PC-3 (cell line): ENCODE measurements at regions not wholly inside any gene's neighbourhood (a gene's known extent, or its start where the extent isn't known, plus 50 kb on each side); places are given as distances from the start of the nearest gene placed in this dataset.

Source experiments
- ATAC-seq: fragments of 200-7000 bp; cut with Tn5 transposase; 2 replicates; pipeline ENCODE4 v1.9.1; 2020; ENCODE audit warnings: mild to moderate bottlenecking, moderate library complexity
- BruUV-seq: library from RNA; stranded (reverse); fragments of 400-500 nt; replicated peaks from 2 replicates; lab custom pipeline; 2021; lab: Mats Ljungman, UMichigan
- CTCF ChIA-PET: fragments of 300-600 bp; sonication (Branson Sonifier 250); formaldehyde crosslinking; loops from one replicate; lab custom pipeline; 2022; ENCODE audit warnings: antibody characterized with exemption; lab: Charles Lee
- POLR2A ChIA-PET: fragments of 300-600 bp; sonication (Branson Sonifier 250); formaldehyde crosslinking; loops from one replicate; lab custom pipeline; 2022; ENCODE audit warnings: antibody characterized with exemption; ENCODE audit not compliant: unreplicated experiment; lab: Charles Lee
- DNase-seq: peaks from one replicate; pipeline ENCODE4 v3.0.0-alpha.2; 2015
- H2AFZ ChIP-seq: fragments of 300-600 bp; sonication (generic); 2 replicates; pipeline ENCODE4 v1.6.0; 2016; ENCODE audit warnings: antibody characterized with exemption, low read length
- H3F3A ChIP-seq: fragments of 300-600 bp; sonication (generic); one replicate; pipeline ENCODE4 v1.6.0; 2017; ENCODE audit warnings: antibody characterized with exemption, low read length, control low read depth, mild to moderate bottlenecking; ENCODE audit not compliant: unreplicated experiment
- H3K27ac ChIP-seq: fragments of 300-600 bp; sonication (generic); 2 replicates; pipeline ENCODE4 v1.5.1; 2016; ENCODE audit warnings: mild to moderate bottlenecking, low read length
- H3K27me3 ChIP-seq: fragments of 300-600 bp; sonication (generic); 2 replicates; pipeline ENCODE4 v1.6.1; 2016; ENCODE audit warnings: low read length, mixed read lengths
- H3K36me3 ChIP-seq: fragments of 300-600 bp; sonication (generic); 2 replicates; pipeline ENCODE4 v1.6.1; 2016; ENCODE audit warnings: low read depth, mixed run types, low read length, mixed read lengths
- H3K4me1 ChIP-seq: fragments of 300-600 bp; sonication (generic); 2 replicates; pipeline ENCODE4 v1.5.1; 2016; ENCODE audit warnings: low read length; ENCODE audit not compliant: insufficient read depth
- H3K4me2 ChIP-seq: fragments of 300-600 bp; sonication (generic); 2 replicates; pipeline ENCODE4 v1.6.0; 2016; ENCODE audit warnings: low read length
- H3K4me3 ChIP-seq: fragments of 300-600 bp; sonication (generic); 2 replicates; pipeline ENCODE4 v1.5.1; 2016; ENCODE audit warnings: mild to moderate bottlenecking, low read length, mixed read lengths
- H3K79me2 ChIP-seq: fragments of 300-600 bp; sonication (generic); 2 replicates; pipeline ENCODE4 v1.6.1; 2017; ENCODE audit warnings: low read length, mixed read lengths
- H3K9ac ChIP-seq: fragments of 300-600 bp; sonication (generic); 2 replicates; pipeline ENCODE4 v1.6.0; 2016; ENCODE audit warnings: mild to moderate bottlenecking, low read length
- H3K9me2 ChIP-seq: fragments of 300-600 bp; sonication (generic); replicated peaks from 2 replicates; pipeline ENCODE4 v1.6.1; 2016; ENCODE audit warnings: mixed run types, low read length, mixed read lengths
- H3K9me3 ChIP-seq: fragments of 300-600 bp; sonication (generic); 2 replicates; pipeline ENCODE4 v1.6.1; 2016; ENCODE audit warnings: low read length, mixed read lengths
- H4K20me1 ChIP-seq: fragments of 300-600 bp; sonication (generic); 2 replicates; pipeline ENCODE4 v1.6.1; 2016; ENCODE audit warnings: low read length, mixed read lengths
- EZH2 ChIP-seq: fragments of 300-600 bp; sonication (generic); IDR thresholded peaks from one replicate; pipeline ENCODE4 v1.6.1; 2017; ENCODE audit warnings: antibody characterized with exemption, mild to moderate bottlenecking, low read length; ENCODE audit not compliant: unreplicated experiment
- EZH2phosphoT487 ChIP-seq: fragments of 300-600 bp; sonication (generic); IDR thresholded peaks from 2 replicates; pipeline ENCODE4 v1.6.1; 2018; ENCODE audit warnings: mild to moderate bottlenecking, antibody characterized with exemption, low read length, borderline replicate concordance
- intact Hi-C: fragments of 100-400 bp; cut with micrococcal nuclease; formaldehyde crosslinking; loops from 2 replicates; pipeline ENCODE4 v1.9.0; 2023
- TF ChIP-seq, protein P1 (sequence below): fragments of 300-600 bp; sonication (generic); conservative IDR thresholded peaks from 2 replicates; pipeline ENCODE4 v1.5.1; 2017; ENCODE audit warnings: antibody characterized with exemption, low read depth, mild to moderate bottlenecking, low read length

DNA sequence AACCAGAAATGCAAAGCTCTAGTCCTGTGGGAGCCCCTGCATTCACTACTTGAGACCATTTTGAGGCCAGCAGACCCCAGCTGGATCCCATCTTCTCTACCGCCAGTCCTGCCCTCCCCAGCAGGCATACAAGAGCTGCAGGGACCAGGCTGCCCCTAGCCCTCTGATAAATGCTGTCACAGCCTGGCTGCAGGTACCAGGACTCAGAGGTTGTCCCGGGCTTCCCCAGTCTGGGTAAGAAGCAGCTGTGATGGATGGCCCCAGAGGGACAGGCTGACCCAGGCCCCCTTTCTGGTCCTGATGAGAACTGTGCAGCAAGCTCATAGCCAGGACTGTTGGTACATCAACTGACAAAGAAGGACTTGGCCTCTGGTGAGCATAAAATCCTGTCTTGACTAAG is 132.9 kb upstream of the APCDD1 start:
- CTCF ChIA-PET: interaction anchor here (0.7 kb wide), 1 partner anchor 263 kb away, joined by 3 read pairs; no protein-coding TSS in a partner anchor
- BruUV-seq: no TSS peak
- peaks cover 63% of the 10 kb centered on the region for H3K27me3 ChIP-seq
- no peak overlapping the region for H3K4me2 ChIP-seq
- POLR2A ChIA-PET: no interaction called here
- no peak overlapping the region for H3K4me3 ChIP-seq
- H4K20me1 ChIP-seq: no peaks in the 10 kb centered on the region
- H3K27ac ChIP-seq: no peak overlapping the region
- no peak overlapping the region for H3K9ac ChIP-seq
- ATAC-seq (no peak), DNase-seq (no peak)
- H3K9me3 ChIP-seq: no peaks in the 10 kb centered on the region
- intact Hi-C loops: no loop called here
- H3K36me3 ChIP-seq: no peaks in the 10 kb centered on the region
- H2AFZ ChIP-seq: no peak overlapping the region
- no peaks in the 10 kb centered on the region for H3K4me1 ChIP-seq
- no peaks in the 10 kb centered on the region for H3K79me2 ChIP-seq
- no peak for TF ChIP-seq EZH2phosphoT487
- TF ChIP-seq EZH2: no peak
- TF ChIP-seq, protein P1, sequence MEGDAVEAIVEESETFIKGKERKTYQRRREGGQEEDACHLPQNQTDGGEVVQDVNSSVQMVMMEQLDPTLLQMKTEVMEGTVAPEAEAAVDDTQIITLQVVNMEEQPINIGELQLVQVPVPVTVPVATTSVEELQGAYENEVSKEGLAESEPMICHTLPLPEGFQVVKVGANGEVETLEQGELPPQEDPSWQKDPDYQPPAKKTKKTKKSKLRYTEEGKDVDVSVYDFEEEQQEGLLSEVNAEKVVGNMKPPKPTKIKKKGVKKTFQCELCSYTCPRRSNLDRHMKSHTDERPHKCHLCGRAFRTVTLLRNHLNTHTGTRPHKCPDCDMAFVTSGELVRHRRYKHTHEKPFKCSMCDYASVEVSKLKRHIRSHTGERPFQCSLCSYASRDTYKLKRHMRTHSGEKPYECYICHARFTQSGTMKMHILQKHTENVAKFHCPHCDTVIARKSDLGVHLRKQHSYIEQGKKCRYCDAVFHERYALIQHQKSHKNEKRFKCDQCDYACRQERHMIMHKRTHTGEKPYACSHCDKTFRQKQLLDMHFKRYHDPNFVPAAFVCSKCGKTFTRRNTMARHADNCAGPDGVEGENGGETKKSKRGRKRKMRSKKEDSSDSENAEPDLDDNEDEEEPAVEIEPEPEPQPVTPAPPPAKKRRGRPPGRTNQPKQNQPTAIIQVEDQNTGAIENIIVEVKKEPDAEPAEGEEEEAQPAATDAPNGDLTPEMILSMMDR: no peak
- H3K9me2 ChIP-seq: no peaks in the 10 kb centered on the region
- no peaks in the 10 kb centered on the region for H3F3A ChIP-seq

DNA sequence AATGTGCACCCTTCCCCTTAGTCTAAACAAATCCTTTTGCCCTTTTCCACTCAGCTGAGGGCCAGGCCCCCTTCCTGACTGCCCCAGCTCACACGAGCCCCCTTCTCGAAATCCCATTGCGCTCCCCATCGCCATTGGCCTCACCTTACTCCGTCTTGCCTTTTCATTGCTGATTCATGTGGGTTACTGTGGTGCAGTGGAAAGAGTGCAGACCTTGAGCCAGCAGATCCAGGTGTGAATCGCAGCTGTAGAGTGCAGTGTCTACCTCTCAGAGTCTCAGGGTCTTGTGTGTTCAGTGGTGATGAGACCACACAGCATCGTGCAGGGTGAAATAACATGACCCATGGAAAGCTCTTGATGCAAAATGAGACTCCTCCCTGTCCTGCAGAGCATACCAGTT is 132.4 kb upstream of the APCDD1 start:
- ChIA-PET POLR2A (no interaction called here), CTCF (no interaction called here)
- no peak for DNase-seq
- H3K4me2 ChIP-seq: no peak overlapping the region
- no peaks in the 10 kb centered on the region for H3K4me1 ChIP-seq
- intact Hi-C loops: no loop called here
- peaks cover 62% of the 10 kb centered on the region for H3K27me3 ChIP-seq
- no peak for TF ChIP-seq EZH2
- TF ChIP-seq, protein P1: no peak
- TF ChIP-seq EZH2phosphoT487: no peak
- no peak overlapping the region for H3K27ac ChIP-seq
- no peaks in the 10 kb centered on the region for H4K20me1 ChIP-seq
- no peak overlapping the region for H3K4me3 ChIP-seq
- ATAC-seq: no peak
- no peaks in the 10 kb centered on the region for H3F3A ChIP-seq
- no peaks in the 10 kb centered on the region for H3K79me2 ChIP-seq
- no peak overlapping the region for H3K9ac ChIP-seq
- H3K9me3 ChIP-seq: no peaks in the 10 kb centered on the region
- no peak overlapping the region for H2AFZ ChIP-seq
- BruUV-seq: no TSS peak
- no peaks in the 10 kb centered on the region for H3K9me2 ChIP-seq
- H3K36me3 ChIP-seq: no peaks in the 10 kb centered on the region

GRCh38 chr18:10322435-10322834 is 132.0 kb upstream of the APCDD1 start:
- H3K9ac ChIP-seq: no peak overlapping the region
- H2AFZ ChIP-seq: no peak overlapping the region
- intact Hi-C loops: no loop called here
- no peaks in the 10 kb centered on the region for H3K9me3 ChIP-seq
- TF ChIP-seq EZH2 (no peak), EZH2phosphoT487 (no peak)
- ChIA-PET CTCF (no interaction called here), POLR2A (no interaction called here)
- no peaks in the 10 kb centered on the region for H3K79me2 ChIP-seq
- H3K27ac ChIP-seq: no peak overlapping the region
- H4K20me1 ChIP-seq: no peaks in the 10 kb centered on the region
- no peak overlapping the region for H3K4me2 ChIP-seq
- peaks cover 62% of the 10 kb centered on the region for H3K27me3 ChIP-seq
- no peaks in the 10 kb centered on the region for H3K36me3 ChIP-seq
- H3K4me1 ChIP-seq: no peaks in the 10 kb centered on the region
- no TSS peak for BruUV-seq
- no peak for ATAC-seq
- no peak overlapping the region for H3K4me3 ChIP-seq
- DNase-seq: no peak
- no peaks in the 10 kb centered on the region for H3F3A ChIP-seq
- H3K9me2 ChIP-seq: no peaks in the 10 kb centered on the region
